GM19043 (cell line): ENCODE measurements at regions not wholly inside any gene's neighbourhood (a gene's known extent, or its start where the extent isn't known, plus 50 kb on each side); places are given as distances from the start of the nearest gene placed in this dataset.

ENCODE experiments used
- ATAC-seq: cut with Tn5 transposase; IDR thresholded peaks from one replicate; pipeline ENCODE4 v1.9.1; 2021; ENCODE audit warnings: low read depth; ENCODE audit not compliant: unreplicated experiment

DNA sequence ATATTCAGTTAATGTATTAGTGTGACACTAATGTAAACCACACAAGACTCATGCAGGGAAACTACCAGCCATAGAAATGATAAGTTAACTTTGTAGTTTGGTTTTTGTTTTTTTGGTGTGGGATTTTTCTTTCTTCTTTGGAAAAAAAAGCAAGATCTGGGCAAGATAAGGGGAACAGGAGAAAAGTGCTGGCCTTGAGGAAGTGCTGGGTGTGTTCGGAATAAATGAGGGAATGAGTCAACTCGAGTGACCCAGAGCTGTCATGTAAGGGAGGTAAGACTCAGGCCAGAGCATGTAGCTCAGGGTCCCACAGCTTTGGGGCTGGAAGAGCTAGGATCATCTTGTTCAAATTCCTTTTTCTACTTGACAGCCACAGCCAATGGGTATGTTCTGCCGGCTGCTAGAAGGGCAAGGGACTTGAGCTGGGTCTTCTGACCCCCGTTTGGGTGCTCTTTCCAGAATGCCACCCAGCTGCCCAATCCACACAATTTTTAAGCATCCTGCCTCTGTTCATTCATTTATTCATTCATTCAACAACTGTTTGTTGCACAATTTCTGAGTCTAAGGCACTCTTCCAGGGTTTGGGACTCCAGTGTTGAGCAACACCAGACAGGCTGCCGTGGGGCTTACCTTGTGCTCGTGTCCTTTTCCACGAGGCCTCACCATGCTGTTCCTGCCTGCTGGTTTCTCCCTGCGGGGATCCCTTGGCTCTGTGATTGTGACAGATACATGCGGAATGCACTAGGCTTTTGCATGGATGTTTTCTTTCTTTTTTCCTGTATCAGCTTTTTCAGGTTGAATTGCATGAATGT, 54.5 kb downstream of the CLDN34 start:
- no peak for ATAC-seq

DNA sequence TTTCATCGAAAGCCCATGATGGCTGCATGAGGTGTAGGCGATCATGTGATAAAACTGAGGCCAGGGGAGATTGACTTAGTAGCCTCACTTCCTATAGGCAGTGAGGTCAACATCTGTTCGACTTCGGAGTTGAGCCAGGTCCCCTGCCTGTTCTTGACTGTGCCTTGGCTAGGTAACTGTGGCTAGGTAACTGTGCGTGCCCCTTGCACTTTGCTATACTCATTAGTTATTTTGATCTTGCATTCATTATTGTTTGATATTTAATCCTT, 55.0 kb downstream of the CLDN34 start:
- no peak for ATAC-seq

DNA sequence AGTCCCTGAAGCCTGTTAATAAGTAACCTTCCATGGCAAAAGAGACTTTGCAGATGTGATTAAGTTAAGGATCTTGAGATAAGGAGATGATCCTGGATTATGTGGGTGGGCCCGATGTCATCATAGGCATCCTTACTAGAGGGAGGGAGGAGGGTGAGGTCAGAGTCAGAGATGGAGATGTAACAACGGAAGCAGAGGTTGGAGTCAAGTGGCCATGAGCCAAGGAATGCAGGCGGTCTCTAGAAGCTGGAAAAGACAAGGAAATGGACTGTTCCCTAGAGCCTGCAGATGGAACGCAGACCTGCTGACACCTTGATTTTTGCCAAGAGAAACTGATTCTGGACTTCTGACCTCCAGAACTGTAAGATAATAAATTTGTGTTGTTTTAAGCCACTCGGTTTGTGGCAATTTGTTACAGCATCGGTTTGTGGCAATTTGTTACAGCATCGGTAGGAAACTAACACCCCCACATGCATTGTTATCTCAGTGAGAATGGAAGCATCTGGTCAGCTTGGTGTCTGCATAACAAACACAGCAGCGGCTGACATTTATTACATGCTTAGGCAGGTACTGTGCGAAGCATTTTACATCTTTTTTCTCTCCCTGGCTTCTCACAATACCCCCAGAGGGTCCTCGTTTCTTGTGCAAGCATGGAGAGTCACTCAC, 55.6 kb downstream of the CLDN34 start:
- ATAC-seq, result no peak

DNA sequence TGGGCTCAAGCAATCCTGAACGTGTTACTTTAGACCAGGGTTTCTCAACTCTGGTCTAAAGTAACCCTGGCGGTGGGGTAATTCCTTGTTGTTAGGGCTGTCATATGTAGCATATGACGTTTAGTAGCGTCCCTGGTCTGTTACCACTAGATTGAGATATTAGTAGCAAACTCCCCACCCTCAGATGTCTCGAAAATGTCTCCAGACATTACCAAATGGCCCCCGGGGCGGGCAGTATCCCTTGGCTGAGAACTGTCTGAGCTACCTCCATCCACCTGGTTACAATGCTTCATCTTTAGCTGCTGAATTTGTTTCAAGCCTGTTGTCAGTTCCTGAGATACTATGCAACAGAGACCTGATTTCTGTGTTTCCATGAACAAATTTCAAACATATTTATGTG, 56.7 kb downstream of the CLDN34 start:
- ATAC-seq, result no peak

DNA sequence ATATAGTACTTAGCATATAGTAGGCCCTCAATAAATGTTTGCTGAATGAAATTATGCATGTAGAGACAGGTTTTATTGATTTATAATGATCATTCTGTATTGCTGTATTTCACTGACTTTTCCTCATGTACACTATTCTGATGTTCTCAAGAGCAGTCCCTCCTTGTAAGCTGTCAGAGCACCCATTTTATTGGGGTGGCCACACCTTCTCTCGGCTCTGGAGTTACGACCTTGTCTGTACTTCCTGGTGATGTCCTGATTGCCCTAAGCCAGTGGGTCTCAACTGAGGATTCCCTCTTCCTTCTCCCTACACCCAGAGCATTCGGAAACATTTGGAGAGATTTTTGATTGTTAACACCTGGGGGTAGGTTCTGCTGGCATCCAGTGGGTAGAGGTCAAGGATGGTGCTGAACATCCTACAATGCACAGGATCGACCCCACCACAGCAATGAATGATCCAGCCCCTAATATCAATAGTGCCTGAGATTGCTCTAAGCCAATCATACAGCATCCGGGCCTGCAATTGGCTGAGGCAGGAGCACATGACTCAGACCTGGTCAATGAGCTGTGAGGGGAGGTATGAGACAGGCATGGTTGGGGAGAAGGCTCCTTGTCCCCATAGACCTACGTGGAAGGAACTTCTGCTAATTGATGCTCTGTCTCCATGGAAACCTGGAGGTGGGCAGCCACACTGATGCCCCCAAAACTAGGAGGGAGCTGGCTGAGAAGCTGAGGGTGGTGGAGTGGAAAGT, 58.8 kb downstream of the CLDN34 start:
- no peak for ATAC-seq

DNA sequence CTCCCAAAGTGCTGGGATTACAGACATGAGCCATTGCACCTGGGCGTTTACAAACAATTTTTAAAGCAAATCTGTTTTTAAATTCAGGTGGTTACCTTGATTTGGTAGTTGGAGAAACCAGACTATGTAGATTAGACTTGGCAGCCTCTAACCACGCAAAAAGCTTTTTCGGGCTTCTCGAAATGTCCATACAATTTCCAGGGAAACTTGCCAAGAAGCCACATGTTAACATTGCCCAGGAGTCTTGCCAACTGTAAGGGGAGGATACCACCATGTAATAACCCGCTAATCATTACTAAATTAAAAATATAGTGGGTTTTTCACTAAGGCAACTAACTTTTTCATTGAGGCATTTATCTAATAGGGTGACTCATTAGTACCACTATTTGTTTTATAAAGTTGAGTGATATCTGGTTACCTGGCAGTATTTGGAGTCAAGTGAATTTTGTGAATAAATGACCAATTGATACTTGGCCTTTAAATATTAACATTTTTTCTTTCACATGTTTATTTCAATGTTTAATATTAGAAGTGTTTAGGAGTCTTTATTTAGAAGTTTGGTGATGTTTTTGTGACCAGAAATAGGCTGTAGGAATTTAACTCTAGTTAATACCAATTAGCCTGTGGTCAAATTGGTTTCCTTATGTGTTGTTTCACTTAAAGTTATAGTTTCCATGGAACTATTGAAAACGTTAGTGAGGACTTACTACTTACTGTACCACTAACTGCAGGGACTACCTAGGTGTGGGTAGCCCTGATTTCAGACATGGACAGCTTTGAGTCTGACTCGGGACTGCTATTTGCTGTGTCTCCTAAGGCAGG, 61.3 kb downstream of the CLDN34 start:
- no peak for ATAC-seq

DNA sequence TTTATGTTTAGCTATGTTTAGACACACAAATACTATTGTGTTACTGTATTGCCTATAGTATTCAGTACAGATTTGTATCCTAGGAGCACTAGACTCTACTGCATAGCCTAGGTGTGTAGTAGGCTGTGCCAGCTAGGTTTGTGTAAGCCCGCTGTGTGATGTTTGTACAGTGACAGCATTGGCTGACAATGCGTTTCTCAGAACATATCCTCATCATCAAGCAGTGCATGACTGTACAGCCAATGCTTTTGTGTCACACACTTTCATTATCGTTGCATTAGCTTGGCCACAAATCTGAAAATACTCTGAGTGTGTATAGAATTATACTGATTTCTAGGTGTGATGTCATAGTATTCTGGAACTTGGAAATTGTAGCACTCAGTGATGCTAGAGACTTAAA, 63.4 kb downstream of the CLDN34 start:
- no peak for ATAC-seq

DNA sequence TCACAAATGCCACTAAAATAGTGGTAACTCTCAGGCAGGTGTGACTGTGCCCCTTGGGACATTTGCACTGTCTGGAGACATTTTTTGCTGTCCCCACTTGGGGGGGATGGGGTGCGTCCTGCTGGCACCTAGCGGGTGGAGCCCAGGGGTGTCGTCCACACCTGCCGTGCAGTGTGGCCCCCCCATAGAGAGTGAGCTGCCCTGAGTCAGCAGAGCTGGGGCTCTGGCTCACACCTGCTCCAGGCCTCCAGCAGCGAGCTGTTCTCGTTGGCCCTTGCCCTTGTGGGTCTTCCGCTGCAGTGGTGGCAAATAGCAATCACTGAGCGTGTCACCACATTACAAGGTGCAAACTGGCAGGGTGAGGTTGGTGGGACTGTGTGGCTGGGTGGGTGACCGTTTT, 64.6 kb downstream of the CLDN34 start:
- no peak for ATAC-seq

DNA sequence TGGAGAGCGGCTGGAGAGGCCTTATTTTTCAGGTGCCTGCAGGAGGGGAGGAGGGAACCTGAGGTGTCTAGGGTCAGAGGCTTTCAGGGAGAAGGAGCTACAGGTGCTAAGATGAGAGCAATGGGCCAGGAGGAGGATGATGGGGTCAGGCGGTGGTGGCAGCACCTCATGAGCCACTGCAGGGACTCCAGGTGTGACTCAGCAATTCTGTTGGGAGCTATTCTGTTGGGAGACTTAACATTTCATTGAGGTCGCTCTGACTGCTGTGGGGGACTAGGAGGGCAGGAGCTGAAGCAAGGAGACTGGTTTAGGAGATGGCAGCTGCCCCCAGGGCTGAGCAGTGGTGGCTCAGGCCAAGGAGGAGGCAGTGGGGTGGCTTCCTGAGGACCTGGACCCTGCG, 65.0 kb downstream of the CLDN34 start:
- no peak for ATAC-seq

DNA sequence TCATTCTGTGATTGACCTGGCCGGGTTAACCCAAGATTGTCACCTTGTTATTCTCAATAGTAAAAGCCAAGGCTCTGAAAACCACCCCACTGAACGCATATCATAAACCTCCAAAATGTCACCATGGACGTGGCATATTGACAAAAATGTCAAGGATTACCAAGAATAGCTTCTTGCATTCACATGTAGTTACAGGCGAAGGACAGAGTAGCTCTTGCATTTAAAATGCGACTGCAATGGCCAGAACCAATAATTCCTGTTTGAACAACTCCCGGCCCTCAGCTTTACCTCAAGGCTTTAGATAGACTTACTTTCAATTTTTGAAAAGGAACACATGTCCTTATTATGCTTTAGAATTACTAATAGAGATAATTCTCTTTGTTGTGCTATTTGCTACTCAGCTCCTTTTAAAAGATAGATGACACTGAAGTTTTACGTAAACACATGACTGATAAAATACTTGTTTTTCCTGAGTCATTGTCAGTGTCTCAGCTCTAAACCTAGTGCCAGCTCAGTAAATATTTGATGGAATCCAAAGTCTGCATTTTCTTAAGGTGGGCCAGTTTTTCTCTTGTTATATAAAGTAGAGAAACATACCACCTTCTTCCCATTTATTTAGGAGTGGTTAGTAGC, 66.3 kb downstream of the CLDN34 start:
- no peak for ATAC-seq

DNA sequence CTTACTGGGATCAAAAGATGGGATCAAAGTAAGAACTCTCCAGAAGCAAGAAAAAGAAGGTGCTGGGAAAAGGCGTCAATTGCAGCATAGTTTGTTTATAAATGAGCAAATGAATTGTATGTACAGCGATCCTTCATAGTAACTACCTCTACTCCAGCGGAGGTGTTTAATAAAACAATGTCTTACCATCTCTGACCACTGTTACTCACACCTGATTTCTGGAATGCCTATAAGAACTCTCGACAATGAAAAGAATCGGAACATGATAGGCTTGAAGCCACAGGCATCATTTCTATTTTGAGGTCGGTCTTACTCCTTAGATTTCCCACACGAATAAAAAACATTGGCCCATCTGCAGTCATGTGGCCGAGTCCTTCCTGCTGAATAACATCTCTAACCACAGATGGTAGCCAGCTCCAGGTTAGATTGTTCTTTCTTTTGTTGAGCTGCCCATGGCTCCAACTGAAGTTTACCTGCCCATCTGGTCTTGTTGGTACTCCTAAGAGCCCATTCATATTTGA, 67.6 kb downstream of the CLDN34 start:
- no peak for ATAC-seq

DNA sequence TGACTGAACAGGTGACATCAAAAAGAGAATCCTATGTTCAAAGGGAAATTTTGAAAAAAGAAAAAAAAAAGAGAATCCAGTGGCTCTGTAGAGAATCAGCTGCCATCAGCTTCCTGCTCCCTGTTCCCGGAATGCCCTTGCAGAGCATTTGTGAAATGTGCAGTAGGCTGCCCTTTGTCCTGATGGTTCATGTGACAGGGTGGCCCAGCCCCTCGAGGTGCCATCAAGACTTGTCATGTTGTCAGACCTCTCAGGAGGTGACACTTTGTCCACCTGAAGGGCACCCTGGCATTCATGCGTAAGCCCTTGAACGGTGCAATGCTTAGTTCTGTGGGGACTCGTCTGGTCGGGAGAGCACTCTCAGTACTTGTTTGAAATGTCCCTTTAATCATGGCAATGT, 71.4 kb downstream of the CLDN34 start:
- ATAC-seq, result no peak

DNA sequence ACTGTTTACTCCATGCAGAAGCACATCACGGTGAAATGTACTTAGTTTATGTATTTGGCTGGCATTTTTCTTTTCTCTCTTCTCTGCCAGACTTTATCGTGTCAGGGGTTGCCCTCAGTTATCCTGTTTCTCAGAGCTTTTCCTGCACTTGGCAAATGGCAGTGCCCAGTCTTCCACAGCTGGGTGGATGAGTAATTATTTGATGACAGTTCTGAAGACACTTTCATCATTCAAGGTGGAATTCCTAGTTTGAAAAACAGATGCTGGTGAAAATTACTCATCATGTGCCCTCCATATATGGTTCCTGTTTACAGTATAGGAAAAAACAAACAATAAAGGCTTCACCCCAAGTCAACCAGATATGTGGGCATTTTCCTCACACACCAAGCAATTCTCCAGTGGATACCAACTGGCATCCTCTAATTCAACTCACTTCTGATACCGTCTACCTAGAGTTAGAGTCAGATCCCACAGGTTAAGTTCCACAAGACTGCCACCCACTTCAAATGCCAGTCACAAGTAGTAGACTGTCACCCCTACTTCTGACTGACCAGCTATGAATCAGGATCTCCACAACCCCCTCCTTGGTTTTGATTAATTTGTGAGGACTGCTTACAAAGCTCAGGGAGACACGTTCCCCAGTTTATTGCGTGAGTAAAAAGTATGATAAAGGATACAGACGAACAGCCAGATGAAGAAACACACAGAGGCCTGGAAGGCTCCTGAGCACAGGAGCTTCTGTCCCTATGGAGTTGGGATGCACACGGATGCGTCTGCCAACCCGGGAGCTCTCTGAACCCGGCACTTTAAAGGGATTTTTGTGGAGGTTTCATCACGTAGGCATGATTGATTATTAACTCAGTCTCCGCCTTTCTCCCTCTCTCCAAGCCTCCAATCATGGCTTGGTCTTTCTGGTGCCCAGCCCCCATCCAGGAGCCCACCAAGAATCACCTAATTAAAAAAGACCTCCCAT, 72.9 kb downstream of the CLDN34 start:
- no peak for ATAC-seq

DNA sequence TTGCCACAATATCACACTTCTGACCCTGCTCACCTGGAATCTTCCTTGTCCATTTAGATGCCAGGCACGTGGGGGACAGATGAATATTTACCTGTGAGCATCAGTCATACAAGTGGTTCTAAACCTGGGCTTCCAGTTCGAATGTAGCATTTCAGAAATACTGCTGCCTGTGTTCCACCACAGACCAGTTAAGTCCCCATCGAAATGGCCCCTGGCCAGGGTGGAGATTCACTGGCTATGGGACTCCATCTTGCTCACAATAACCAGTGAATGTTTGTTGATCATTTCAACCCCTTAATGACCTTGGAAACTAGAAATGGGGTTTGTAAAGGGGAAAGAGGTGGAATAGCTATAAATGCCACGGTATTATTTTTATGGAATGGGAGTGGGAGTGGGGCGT, 73.8 kb downstream of the CLDN34 start:
- ATAC-seq, result no peak

DNA sequence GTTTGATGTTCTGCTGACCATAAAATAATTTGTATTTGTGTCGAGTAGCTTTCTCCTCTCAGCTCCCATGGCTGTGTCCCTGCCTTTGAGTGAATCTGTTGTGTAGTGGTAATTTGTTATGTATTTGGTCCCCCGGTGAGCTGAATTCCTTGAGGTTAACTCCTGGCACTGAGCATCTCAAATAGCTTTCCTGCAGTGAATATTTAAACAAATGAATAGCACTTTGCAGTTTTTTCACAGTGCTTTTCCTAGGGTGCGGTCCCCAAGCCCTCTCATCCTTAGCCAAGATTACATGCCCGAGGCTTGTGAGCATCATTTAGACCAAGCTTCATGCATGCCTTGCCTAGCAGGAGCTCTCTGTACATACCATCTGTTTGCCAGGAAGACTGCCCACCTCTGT, 74.2 kb downstream of the CLDN34 start:
- no peak for ATAC-seq

DNA sequence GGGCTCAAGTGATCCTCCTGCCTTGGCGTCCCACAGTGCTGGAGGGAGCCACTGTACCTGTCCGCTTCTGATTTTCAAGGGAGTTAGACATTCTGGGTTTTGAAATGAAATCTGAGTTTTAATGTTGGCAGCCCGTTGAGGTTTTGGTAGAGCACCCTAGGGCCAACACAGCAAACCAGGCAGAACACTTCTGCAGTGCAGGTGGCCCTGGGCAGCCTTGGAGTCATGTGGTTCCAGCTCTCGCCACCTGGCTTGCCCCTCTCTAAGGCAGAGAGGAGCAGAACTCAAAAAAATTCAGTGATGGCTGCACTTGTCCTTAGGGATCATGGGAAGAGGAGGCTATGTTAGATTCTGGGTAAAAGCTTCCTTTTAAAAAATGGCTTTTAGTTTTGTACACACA, 74.9 kb downstream of the CLDN34 start:
- no peak for ATAC-seq

DNA sequence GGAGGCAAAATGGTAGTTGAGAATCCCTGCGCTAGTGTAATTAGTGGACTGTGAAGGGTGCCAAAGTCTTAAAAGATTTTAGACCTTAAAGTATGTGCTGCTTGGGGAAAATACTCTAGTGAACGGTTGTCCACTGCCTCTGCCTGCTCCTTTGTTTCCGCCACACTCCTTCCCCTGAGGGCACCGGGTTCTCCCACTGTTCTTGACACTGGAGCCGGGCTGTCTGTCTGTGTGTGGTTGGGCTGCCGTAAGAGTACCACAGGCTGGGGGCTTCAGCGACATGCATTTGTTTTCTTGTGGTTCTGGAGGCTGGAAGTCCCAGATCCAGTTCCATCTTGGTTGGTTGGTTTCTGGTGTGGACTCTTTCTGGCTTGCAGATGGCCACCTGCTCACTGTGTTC, 76.2 kb downstream of the CLDN34 start:
- ATAC-seq, result no peak

DNA sequence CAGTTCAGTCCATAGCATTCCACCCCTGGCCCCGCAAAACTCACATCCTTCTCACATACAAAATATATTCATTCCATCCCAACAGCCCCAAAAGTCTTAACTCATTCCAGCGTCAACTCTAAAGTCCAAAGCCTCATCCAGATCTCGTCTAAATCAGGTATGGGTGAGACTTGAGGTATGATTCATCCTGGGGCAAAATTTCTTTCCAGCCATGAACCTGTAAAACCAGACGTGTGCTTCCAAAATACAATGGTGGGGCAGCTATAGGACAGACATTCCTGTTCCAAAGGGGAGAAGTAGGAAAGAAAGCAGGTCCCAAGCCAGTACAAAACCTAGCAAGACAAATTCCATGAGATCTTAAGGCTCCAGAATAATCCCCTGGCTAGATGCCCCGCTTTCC, 76.9 kb downstream of the CLDN34 start:
- ATAC-seq, result no peak

DNA sequence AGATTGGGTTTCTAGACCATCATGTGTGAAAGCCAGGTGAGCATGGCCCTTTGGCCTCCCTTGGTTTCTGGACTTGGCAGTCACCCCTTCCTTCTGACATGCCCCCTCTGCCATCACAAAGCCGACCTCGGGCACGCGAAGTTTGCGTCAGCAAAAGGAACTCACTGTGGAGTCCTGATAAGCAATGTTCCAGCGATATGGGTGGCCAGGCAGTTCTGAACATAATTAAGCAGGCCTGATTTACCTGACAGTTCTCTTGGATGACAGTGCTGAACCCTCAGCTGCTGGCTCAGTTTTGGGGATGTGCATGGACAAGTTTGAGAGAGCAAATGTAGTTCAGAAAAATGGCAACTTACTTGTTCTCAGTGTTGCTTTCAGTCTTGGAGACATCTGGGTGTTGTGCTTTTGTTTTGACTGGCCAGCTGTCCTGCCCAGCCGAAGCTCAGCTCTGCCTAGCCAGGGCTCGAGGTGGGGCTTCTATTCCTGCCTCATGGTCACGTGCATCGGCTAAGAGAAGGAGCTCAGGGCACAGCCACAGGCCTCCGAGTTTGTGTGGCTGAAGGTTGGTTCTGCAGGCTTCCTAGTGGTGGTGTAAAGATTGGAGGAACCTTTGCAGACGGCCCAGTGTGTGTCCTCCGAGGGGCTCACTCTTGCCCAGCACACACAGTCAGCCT, 78.3 kb downstream of the CLDN34 start:
- ATAC-seq, result no peak
